ENCODE measurements at regions not wholly inside any gene's neighbourhood (a gene's known extent, or its start where the extent isn't known, plus 50 kb on each side); places are given as distances from the start of the nearest gene placed in this dataset.

DNA sequence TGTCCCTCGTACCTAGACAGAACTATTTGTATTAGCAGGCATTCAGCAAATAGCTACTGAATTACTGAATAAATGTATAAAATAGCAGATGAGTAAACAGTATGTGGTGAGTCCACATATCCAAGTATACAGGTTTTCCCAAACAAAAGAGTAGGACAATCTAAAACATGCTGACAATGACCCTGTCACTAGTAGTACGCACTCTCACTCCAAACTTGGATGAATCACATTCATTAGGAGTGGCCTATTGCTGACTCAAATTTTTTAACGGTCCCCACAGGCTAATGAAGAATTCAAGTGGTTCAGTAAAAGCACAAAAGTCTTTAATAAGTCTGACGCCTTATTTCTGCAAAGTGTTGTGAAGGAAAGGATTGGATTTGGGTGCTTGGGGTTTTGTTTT lies 449.3 kb upstream of the THBS1 start:
- TF ChIP-seq, protein P1, sequence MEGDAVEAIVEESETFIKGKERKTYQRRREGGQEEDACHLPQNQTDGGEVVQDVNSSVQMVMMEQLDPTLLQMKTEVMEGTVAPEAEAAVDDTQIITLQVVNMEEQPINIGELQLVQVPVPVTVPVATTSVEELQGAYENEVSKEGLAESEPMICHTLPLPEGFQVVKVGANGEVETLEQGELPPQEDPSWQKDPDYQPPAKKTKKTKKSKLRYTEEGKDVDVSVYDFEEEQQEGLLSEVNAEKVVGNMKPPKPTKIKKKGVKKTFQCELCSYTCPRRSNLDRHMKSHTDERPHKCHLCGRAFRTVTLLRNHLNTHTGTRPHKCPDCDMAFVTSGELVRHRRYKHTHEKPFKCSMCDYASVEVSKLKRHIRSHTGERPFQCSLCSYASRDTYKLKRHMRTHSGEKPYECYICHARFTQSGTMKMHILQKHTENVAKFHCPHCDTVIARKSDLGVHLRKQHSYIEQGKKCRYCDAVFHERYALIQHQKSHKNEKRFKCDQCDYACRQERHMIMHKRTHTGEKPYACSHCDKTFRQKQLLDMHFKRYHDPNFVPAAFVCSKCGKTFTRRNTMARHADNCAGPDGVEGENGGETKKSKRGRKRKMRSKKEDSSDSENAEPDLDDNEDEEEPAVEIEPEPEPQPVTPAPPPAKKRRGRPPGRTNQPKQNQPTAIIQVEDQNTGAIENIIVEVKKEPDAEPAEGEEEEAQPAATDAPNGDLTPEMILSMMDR (IDR thresholded peaks at IDR 0.05; ENCODE audit: low read length): no peak
- no peak for TF ChIP-seq EZH2 (IDR thresholded peaks at IDR 0.05; ENCODE audit: borderline replicate concordance, low read length)
